ENCODE measurements at regions not wholly inside any gene's neighbourhood (a gene's known extent, or its start where the extent isn't known, plus 50 kb on each side); places are given as distances from the start of the nearest gene placed in this dataset.
"Not testable (repeated sequence)": the region's sequence is repeated elsewhere in the genome, so short reads cannot be mapped to it uniquely, and the experiment has no call there.

GRCh38 chr7:65749039-65749438, 123.8 kb upstream of the VKORC1L1 start:
- no peak for DNase-seq (ENCODE audit: low spot score)
- TF ChIP-seq CTCF (IDR thresholded peaks at IDR 0.05; ENCODE audit: extremely low read depth, missing control alignments), result no peak

GRCh38 chr7:65749518-65749917, 123.4 kb upstream of the VKORC1L1 start:
- no peak for DNase-seq (ENCODE audit: low spot score)
- no peak for TF ChIP-seq CTCF (IDR thresholded peaks at IDR 0.05; ENCODE audit: extremely low read depth, missing control alignments)

DNA sequence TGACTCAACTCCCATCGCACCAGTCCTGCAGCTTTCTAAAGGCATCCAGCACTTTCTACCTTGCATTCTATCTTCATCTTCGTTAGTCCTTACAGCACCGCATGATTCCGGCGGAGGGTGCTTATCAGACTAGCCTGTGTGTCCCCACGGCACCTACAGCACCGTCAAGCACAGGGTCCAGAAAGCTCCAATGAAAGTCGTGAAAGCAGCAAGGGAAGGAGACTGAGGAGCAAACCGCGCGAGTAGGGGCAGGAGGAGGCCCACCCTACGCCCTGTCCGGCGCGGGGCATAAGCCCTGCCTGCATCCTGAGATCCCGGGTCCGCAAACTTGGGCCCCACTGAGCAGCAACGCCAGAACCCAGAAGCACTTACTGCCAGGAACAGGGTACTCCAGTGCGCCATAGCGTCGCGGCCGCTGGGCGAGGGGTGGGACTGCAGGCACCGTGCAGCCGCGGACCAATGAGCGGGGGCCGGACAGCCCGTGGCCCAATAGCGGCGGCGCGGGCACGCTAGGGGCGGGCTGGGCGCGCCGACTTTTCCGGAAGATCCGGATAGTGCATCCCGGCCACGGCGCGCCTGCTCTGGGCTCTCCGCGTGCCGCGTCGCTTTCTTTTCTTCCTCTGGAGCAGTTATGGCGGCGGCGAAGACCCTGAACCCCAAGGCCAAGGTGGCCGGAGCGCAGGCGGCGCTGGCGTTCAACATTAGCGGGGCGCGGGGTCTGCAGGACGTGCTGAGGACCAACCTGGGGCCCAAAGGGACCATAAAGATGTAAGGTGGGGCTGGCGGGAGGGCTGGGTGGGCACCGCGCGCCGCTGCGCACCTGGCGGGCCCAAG, 122.1 kb upstream of the VKORC1L1 start:
- DNase-seq (ENCODE audit: low spot score), result peak; percentile 96
- TF ChIP-seq CTCF (IDR thresholded peaks at IDR 0.05; ENCODE audit: extremely low read depth, missing control alignments), result no peak

- not testable (repeated sequence) for DNase-seq (ENCODE audit: low spot score)
These were observed 118.8 kb upstream of the VKORC1L1 start for GRCh38 chr7:65754070-65754469.

DNA sequence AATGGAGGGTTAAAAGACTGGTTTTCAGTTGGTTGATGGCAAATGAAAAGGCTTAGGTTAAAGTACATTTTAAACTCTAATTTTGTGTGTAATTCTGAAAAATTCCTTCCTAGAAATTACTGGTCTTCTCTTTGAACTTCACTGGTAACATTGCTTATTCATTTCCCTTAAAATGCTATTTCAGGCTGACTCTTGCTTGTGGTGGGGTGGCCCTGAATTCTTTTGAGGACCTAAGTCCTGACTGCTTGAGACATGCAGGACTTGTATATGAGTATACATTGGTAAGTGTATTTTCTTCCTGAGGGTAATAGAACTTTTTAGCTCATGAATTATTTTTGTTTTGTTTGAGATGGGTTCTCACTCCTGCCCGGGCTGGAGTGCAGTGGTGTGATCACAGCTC, 113.9 kb upstream of the VKORC1L1 start:
- not testable (repeated sequence) for DNase-seq (ENCODE audit: low spot score)

- not testable (repeated sequence) for DNase-seq (ENCODE audit: low spot score)
These were observed 110.2 kb upstream of the VKORC1L1 start for GRCh38 chr7:65762712-65763111.

- not testable (repeated sequence) for DNase-seq (ENCODE audit: low spot score)
These were observed 109.8 kb upstream of the VKORC1L1 start for GRCh38 chr7:65763114-65763513.

DNA sequence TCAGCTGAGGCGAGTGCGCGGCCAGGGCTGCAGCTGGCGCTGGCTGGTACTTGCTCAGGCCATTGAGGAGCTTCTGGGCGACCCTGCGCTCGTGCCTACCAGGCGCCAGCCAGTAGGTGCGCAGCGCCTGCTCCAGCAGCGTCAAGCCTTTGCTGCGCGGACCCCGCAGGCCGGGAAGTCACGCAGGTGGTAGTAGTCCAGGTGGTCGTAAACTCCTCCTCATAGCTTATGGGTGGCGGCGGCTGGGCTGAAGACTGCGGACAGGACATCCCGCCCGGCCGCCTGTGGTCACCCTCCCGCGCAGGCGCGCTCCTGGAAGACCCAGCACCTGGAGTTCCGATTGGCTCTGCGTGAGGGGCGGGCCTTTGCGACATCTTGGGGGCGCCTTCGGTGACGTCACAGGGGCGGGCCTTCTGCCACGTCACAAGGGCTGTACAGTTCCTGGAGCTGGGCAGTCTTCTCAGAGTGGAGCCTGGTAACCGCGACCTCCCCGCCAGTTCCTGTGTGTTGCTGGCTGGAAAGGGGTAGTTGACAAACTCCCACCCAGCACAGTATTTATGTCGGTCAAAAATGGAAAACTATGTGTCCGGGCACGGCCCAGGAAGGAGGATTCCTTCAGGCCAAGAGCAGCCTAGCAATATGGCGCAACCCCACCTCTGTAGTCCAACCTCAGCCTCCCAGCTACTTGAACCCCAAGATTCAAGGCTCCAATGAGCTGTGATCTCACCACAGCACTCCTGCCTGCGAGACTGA, 102.2 kb upstream of the VKORC1L1 start:
- peak; percentile 87 for DNase-seq (ENCODE audit: low spot score)

DNA sequence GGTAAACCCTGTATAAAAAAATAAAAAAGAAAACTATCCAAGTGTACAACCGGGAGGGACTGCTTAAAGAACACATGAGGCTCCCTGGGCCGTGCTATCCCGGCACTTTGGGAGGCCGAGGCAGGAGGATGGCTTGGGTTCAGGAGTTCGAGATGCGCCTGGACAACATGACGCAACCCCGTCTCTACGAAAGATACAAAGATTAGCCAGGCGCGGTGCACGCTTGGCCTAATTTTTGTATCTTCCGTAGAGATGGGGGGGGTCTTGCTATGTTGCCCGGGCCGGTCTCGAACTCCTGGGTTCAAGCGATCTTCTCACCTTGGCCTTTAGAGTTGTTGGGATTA, 101.7 kb upstream of the VKORC1L1 start:
- not testable (repeated sequence) for DNase-seq (ENCODE audit: low spot score)

- not testable (repeated sequence) for DNase-seq (ENCODE audit: low spot score)
These were observed 96.2 kb upstream of the VKORC1L1 start for GRCh38 chr7:65776677-65777076.

DNA sequence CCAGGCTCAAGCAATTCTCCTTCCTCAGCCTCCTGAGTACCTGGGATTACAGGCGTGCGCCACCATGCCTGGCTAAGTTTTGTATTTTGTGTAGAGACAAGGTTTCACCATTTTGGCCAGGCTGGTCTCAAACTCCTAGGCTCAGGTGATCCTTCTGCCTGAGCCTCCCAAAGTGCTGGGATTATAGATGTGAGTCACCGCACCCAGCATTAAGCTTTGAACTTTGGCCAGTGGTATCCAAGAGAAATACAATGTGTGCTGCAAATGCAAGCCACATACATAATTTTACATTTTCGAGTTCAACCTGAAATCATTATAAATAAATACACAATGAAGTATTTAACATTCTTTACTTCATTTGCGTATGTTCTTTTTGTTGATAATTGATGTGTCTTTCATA, 82.9 kb upstream of the VKORC1L1 start:
- not testable (repeated sequence) for DNase-seq (ENCODE audit: low spot score)

- not testable (repeated sequence) for DNase-seq (ENCODE audit: low spot score)
These were observed 81.1 kb upstream of the VKORC1L1 start for GRCh38 chr7:65791788-65792187.

DNA sequence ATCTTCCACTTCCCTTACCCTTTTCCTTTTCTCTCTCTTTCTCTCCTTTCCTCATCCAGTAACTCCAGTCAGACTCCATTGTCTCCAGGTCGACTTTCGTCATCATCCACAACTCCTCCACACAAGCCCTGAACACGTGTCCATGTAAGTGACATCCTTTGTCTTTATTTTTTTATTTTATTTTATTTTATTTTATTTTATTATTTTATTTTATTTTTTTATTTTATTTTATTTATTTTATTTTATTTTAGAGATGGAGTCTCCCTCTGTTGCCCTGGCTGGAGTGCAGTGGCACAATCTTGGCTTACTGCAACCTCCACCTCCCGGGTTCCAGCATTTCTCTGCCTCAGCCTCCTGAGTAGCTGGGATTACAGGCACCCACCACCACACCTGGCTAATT, 80.1 kb upstream of the VKORC1L1 start:
- DNase-seq (ENCODE audit: low spot score), result not testable (repeated sequence)

DNA sequence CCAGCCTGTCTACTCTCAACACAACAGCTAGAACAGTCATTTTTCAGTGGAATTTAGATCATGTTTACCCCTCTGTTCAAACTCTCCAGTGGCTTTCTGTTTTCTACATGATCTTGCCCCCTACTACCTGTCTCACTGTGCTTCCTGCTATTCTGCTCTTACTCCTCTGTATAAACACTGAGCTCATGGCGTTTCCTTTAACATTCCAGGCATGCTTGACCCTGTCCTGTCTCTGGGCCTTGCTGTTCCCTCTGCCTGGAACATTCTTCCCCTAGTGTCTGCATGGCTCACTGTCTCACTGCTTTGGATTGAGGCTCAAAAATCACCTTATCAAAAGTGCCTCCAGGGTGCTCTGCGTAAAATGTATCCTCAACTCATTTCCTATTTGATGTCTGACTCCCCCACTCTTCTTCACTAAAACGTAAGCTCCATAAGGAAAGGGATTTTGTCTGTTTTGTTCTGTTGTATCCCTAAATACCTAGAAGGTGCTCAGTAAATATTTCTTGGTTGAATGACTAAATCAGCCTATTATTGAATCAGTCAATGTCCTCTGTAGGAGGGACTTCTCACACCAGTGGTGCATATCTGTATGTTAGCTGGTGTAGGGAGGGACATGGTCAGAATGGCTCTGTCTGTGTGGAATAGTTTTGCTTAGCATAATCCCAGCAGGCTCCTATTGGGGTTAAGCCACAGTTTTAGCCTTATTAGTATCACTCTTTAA, 78.0 kb upstream of the VKORC1L1 start:
- not testable (repeated sequence) for DNase-seq (ENCODE audit: low spot score)

DNA sequence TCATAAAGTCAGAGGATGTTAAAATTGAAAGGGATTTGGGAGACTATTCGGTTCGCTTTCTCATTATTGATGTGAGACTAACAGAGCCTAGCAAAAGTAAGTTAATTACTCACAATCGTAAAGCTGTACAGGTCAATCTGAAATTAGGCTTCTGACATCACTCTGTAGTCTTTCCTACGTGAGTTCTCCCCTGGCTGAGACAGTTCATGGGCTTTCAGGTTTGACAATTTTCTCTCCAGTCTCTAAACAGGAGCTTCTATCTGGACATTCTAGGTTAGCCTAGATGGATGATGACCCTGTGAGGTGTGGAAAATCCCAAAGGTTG, 77.5 kb upstream of the VKORC1L1 start:
- not testable (repeated sequence) for DNase-seq (ENCODE audit: low spot score)

Data from GM20000 (cell line).